Lung (tissue), 11 donors: ENCODE measurements at regions not wholly inside any gene's neighbourhood (a gene's known extent, or its start where the extent isn't known, plus 50 kb on each side); places are given as distances from the start of the nearest gene placed in this dataset.

Experiments used
- ATAC-seq: fragments of 200-7000 bp; cut with Tn5 transposase; one replicate; pipeline ENCODE4 v1.9.1; 2020; ENCODE audit warnings: moderate number of reproducible peaks; ENCODE audit not compliant: insufficient read depth, low FRiP score
- DNase-seq, 3 donors: peaks; one replicate each; pipeline ENCODE4 v3.0.0-alpha.2; 2013 to 2017
- H3K27ac ChIP-seq, 2 donors: one replicate each; pipeline ENCODE4 v1.5.1; 2013; ENCODE audit warnings: mild to moderate bottlenecking in 2 of 2, moderate library complexity in 2 of 2, control low read depth in 1 of 2, inconsistent platforms in 1 of 2, low read depth in 1 of 2, low read length in 1 of 2
- H3K27me3 ChIP-seq, 3 donors: one replicate each; pipeline ENCODE4 v1.5.1; 2013; ENCODE audit warnings: low read length in 2 of 3; ENCODE audit not compliant: control insufficient read depth in 3 of 3, insufficient read depth in 3 of 3
- H3K36me3 ChIP-seq, 4 donors: one replicate each; pipeline ENCODE4 v1.5.1; 2013; ENCODE audit warnings: low read length in 4 of 4, mild to moderate bottlenecking in 1 of 4, moderate library complexity in 1 of 4; ENCODE audit not compliant: control insufficient read depth in 4 of 4, insufficient read depth in 4 of 4
- H3K4me1 ChIP-seq, 5 donors: one replicate each; pipeline ENCODE4 v1.5.1; 2013; ENCODE audit warnings: low read length in 5 of 5, mild to moderate bottlenecking in 2 of 5, moderate library complexity in 1 of 5; ENCODE audit not compliant: control insufficient read depth in 5 of 5, insufficient read depth in 5 of 5
- H3K4me3 ChIP-seq: one replicate; pipeline ENCODE4 v1.5.1; 2013; ENCODE audit warnings: mild to moderate bottlenecking, control low read depth, moderate library complexity
- H3K9ac ChIP-seq, 2 donors: one replicate each; pipeline ENCODE4 v1.5.1; 2013; ENCODE audit warnings: low read length in 2 of 2, control low read depth in 1 of 2; ENCODE audit not compliant: insufficient read depth in 1 of 2
- H3K9me3 ChIP-seq, 4 donors: one replicate each; pipeline ENCODE4 v1.5.1; 2013; ENCODE audit warnings: low read length in 3 of 4, mild to moderate bottlenecking in 1 of 4, moderate library complexity in 1 of 4; ENCODE audit not compliant: control insufficient read depth in 4 of 4, insufficient read depth in 3 of 4
- CTCF ChIP-seq: IDR thresholded peaks from 2 replicates; pipeline ENCODE4 v1.5.1; 2012; ENCODE audit warnings: mild to moderate bottlenecking; ENCODE audit errors: control extremely low read depth, extremely low read depth
- WGBS, 2 donors: extraction: QIAGEN DNeasy Blood & Tissue Kit; methylation state at CpG; one replicate each; pipeline ENCODE4 v1.1.7; 2013; 5-methylcytosine and 5-hydroxymethylcytosine counted together
- donor health status: control.
- donor health status: control.
- donor health status: Bipolar disorder and iron deficiency.
- donor health status: healthy.
- donor health status: DM: yes; HTN: yes; CAD: no.

- no peak overlapping the region for H3K9ac ChIP-seq
- no peaks in the 10 kb centered on the region for H3K9me3 ChIP-seq
- no peak overlapping the region for H3K27ac ChIP-seq
- DNase-seq (no peak), ATAC-seq (no peak)
- H3K4me3 ChIP-seq, result no peak overlapping the region
- no peaks in the 10 kb centered on the region for H3K27me3 ChIP-seq
- H3K36me3 ChIP-seq, result no peaks in the 10 kb centered on the region
- no peaks in the 10 kb centered on the region for H3K4me1 ChIP-seq
- WGBS, 2 donors, result 27 to 38% methylated on average over 1 of the region's 1 CpG
- no peak for TF ChIP-seq CTCF
These were observed 100.1 kb upstream of the MC2R start for GRCh38 chr18:14015416-14015815.

GRCh38 chr18:14014456-14014855 is 99.1 kb upstream of the MC2R start:
- Histone ChIP-seq H3K4me3 (no peak overlapping the region), H3K9me3 (peaks cover 0 to 3% (median 0%) of the 10 kb centered on the region in 4 donors), H3K27ac (no peak overlapping the region), H3K9ac (no peak overlapping the region), H3K4me1 (no peaks in the 10 kb centered on the region), H3K27me3 (no peaks in the 10 kb centered on the region), H3K36me3 (no peaks in the 10 kb centered on the region)
- ATAC-seq (no peak), DNase-seq (no peak)
- WGBS, 2 donors, result 75 to 89% methylated on average over 1 of the region's 1 CpG
- TF ChIP-seq CTCF, result no peak

- TF ChIP-seq CTCF, result no peak
- WGBS, 2 donors, result 78 to 84% methylated on average over 7 of the region's 7 CpGs
- no peak overlapping the region for H3K4me3 ChIP-seq
- H3K4me1 ChIP-seq, result no peaks in the 10 kb centered on the region
- H3K27me3 ChIP-seq, result no peaks in the 10 kb centered on the region
- ATAC-seq, result no peak
- no peak overlapping the region for H3K9ac ChIP-seq
- H3K27ac ChIP-seq, result no peak overlapping the region
- no peak for DNase-seq
- H3K36me3 ChIP-seq, result no peaks in the 10 kb centered on the region
- H3K9me3 ChIP-seq, result peaks cover 0 to 4% (median 0%) of the 10 kb centered on the region in 4 donors
These were observed 85.5 kb upstream of the MC2R start for GRCh38 chr18:14000884-14001283.

GRCh38 chr18:13999231-13999630 is 83.9 kb upstream of the MC2R start:
- Histone ChIP-seq H3K9me3 (peaks cover 0 to 4% (median 0%) of the 10 kb centered on the region in 4 donors), H3K4me1 (no peaks in the 10 kb centered on the region), H3K27me3 (no peaks in the 10 kb centered on the region), H3K9ac (no peak overlapping the region), H3K4me3 (no peak overlapping the region), H3K36me3 (no peaks in the 10 kb centered on the region), H3K27ac (no peak overlapping the region)
- no peak for DNase-seq
- 75 to 77% methylated on average over 5 of the region's 5 CpGs for WGBS, 2 donors
- no peak for TF ChIP-seq CTCF
- ATAC-seq, result no peak
